H9 (cell line): ENCODE measurements at regions not wholly inside any gene's neighbourhood (a gene's known extent, or its start where the extent isn't known, plus 50 kb on each side); places are given as distances from the start of the nearest gene placed in this dataset.

Experiments
- DNase-seq: peaks from one replicate; pipeline ENCODE4 v3.0.0-alpha.2; 2017
- H2AFZ ChIP-seq: one replicate; pipeline ENCODE4 v1.6.1; 2013; ENCODE audit warnings: mild to moderate bottlenecking, low read length, control low read depth, moderate library complexity
- H2AK5ac ChIP-seq: 2 replicates; pipeline ENCODE4 v1.6.1; 2013; ENCODE audit warnings: low read length, control low read depth, mixed read lengths; ENCODE audit not compliant: insufficient read length
- H2BK120ac ChIP-seq: one replicate; pipeline ENCODE4 v1.6.1; 2013; ENCODE audit warnings: low read depth, mild to moderate bottlenecking, low read length, control low read depth, inconsistent platforms; ENCODE audit not compliant: poor library complexity, severe bottlenecking
- H2BK12ac ChIP-seq: 2 replicates; pipeline ENCODE4 v1.6.1; 2013; ENCODE audit warnings: low read length, control low read depth, mixed read lengths, low read depth; ENCODE audit not compliant: insufficient read length
- H2BK15ac ChIP-seq: 2 replicates; pipeline ENCODE4 v1.6.1; 2013; ENCODE audit warnings: low read depth, low read length, control low read depth
- H2BK20ac ChIP-seq: one replicate; pipeline ENCODE4 v1.6.1; 2013; ENCODE audit warnings: low read depth, mild to moderate bottlenecking, low read length, control low read depth, inconsistent platforms; ENCODE audit not compliant: poor library complexity, severe bottlenecking
- H2BK5ac ChIP-seq: 2 replicates; pipeline ENCODE4 v1.6.1; 2013; ENCODE audit warnings: low read length, control low read depth, mixed read lengths; ENCODE audit not compliant: insufficient read length
- H3K14ac ChIP-seq: 2 replicates; pipeline ENCODE4 v1.6.1; 2013; ENCODE audit warnings: low read length, control low read depth; ENCODE audit not compliant: insufficient read depth
- H3K18ac ChIP-seq: 2 replicates; pipeline ENCODE4 v1.6.1; 2013; ENCODE audit warnings: low read depth, mild to moderate bottlenecking, mixed read lengths, low read length, control low read depth; ENCODE audit not compliant: insufficient read length
- H3K23ac ChIP-seq: 2 replicates; pipeline ENCODE4 v1.6.1; 2013; ENCODE audit warnings: low read length, control low read depth, mixed read lengths, low read depth; ENCODE audit not compliant: insufficient read length
- H3K23me2 ChIP-seq: 2 replicates; pipeline ENCODE4 v1.6.1; 2013; ENCODE audit warnings: low read depth, mild to moderate bottlenecking, mixed read lengths, low read length, control low read depth; ENCODE audit not compliant: insufficient read length, poor library complexity, severe bottlenecking
- H3K27ac ChIP-seq: 2 replicates; pipeline ENCODE4 v1.5.1; 2013; ENCODE audit warnings: low read length, control low read depth, mixed read lengths, low read depth; ENCODE audit not compliant: insufficient read length
- H3K27me3 ChIP-seq: 2 replicates; pipeline ENCODE4 v1.6.1; 2013; ENCODE audit warnings: low read length, control low read depth, inconsistent platforms; ENCODE audit not compliant: insufficient read depth
- H3K4ac ChIP-seq: 2 replicates; pipeline ENCODE4 v1.6.1; 2013; ENCODE audit warnings: low read depth, mild to moderate bottlenecking, control low read depth, inconsistent platforms, low read length, moderate library complexity
- H3K4me1 ChIP-seq: 2 replicates; pipeline ENCODE4 v1.6.1; 2013; ENCODE audit warnings: low read length, control low read depth, inconsistent platforms; ENCODE audit not compliant: insufficient read depth
- H3K4me2 ChIP-seq: 2 replicates; pipeline ENCODE4 v1.6.1; 2013; ENCODE audit warnings: low read length, control low read depth, mixed read lengths; ENCODE audit not compliant: insufficient read length, insufficient read depth
- H3K56ac ChIP-seq: 2 replicates; pipeline ENCODE4 v1.6.1; 2013; ENCODE audit warnings: low read depth, mild to moderate bottlenecking, mixed read lengths, low read length, control low read depth; ENCODE audit not compliant: insufficient read length
- H3K79me1 ChIP-seq: 2 replicates; pipeline ENCODE4 v1.6.1; 2013; ENCODE audit warnings: low read depth, mild to moderate bottlenecking, moderate library complexity, low read length, control low read depth, inconsistent platforms; ENCODE audit not compliant: insufficient read depth, poor library complexity, severe bottlenecking
- H3K79me2 ChIP-seq: 2 replicates; pipeline ENCODE4 v1.6.1; 2013; ENCODE audit warnings: low read length, control low read depth, inconsistent platforms; ENCODE audit not compliant: insufficient read depth
- H3K9ac ChIP-seq: 2 replicates; pipeline ENCODE4 v1.6.1; 2013; ENCODE audit warnings: low read length, control low read depth, mixed read lengths; ENCODE audit not compliant: insufficient read length; ENCODE audit errors: extremely low read depth
- H3K9me3 ChIP-seq: one replicate; pipeline ENCODE4 v1.6.1; 2013; ENCODE audit warnings: low read depth, low read length, inconsistent platforms; ENCODE audit not compliant: control insufficient read depth
- H3T11ph ChIP-seq: one replicate; pipeline ENCODE4 v1.6.1; 2013; ENCODE audit warnings: mild to moderate bottlenecking, low read length, control low read depth, inconsistent platforms
- H4K20me1 ChIP-seq: one replicate; pipeline ENCODE4 v1.6.1; 2013; ENCODE audit not compliant: control insufficient read depth, insufficient read length, insufficient read depth
- H4K5ac ChIP-seq: 2 replicates; pipeline ENCODE4 v1.6.1; 2013; ENCODE audit warnings: low read depth, mild to moderate bottlenecking, mixed read lengths, low read length, control low read depth; ENCODE audit not compliant: insufficient read length
- H4K8ac ChIP-seq: replicated peaks from 2 replicates; pipeline ENCODE4 v1.6.1; 2013; ENCODE audit warnings: low read length, control low read depth, mixed read lengths, low read depth; ENCODE audit not compliant: insufficient read length
- H4K91ac ChIP-seq: 2 replicates; pipeline ENCODE4 v1.6.1; 2013; ENCODE audit warnings: low read depth, mild to moderate bottlenecking, moderate library complexity, mixed read lengths, low read length, control low read depth; ENCODE audit not compliant: insufficient read length
- H3K27ac Mint-ChIP-seq, 3 experiments: 2 replicates in 2 of 3; 3 replicates in 1 of 3; pipeline ENCODE4 v1.8.0; 2020 to 2021; ENCODE audit warnings: mixed read lengths in 3 of 3, mild to moderate bottlenecking in 1 of 3, moderate library complexity in 1 of 3
- H3K27me3 Mint-ChIP-seq: 2 replicates; pipeline ENCODE4 v1.8.0; 2021; ENCODE audit warnings: low read depth, mild to moderate bottlenecking, moderate library complexity, mixed read lengths
- H3K36me3 Mint-ChIP-seq, 3 experiments: 2 replicates in 2 of 3; 3 replicates in 1 of 3; pipeline ENCODE4 v1.8.0; 2020 to 2021; ENCODE audit warnings: low read depth in 3 of 3, mixed read lengths in 3 of 3; ENCODE audit not compliant: insufficient read depth in 1 of 3
- H3K4me1 Mint-ChIP-seq, 2 experiments: 2 replicates each; pipeline ENCODE4 v1.8.0; 2020; ENCODE audit warnings: mixed read lengths in 2 of 2
- H3K4me3 Mint-ChIP-seq, 2 experiments: 2 replicates in 1 of 2; 3 replicates in 1 of 2; pipeline ENCODE4 v1.8.0; 2020 to 2021; ENCODE audit warnings: mild to moderate bottlenecking in 2 of 2, mixed read lengths in 2 of 2, moderate library complexity in 1 of 2
- H3K9me3 Mint-ChIP-seq, 2 experiments: 2 replicates in 1 of 2; 3 replicates in 1 of 2; pipeline ENCODE4 v1.8.0; 2020; ENCODE audit warnings: mild to moderate bottlenecking in 2 of 2, mixed read lengths in 2 of 2, moderate library complexity in 1 of 2
- WGBS: extraction: QIAGEN DNeasy Blood & Tissue Kit; methylation state at CpG from one replicate; pipeline ENCODE4 v1.1.7; 2013; ENCODE audit warnings: missing lambda C conversion rate, low lambda C conversion rate, mixed read lengths; ENCODE audit not compliant: insufficient read length; ENCODE audit errors: extremely low coverage; 5-methylcytosine and 5-hydroxymethylcytosine counted together
- TF ChIP-seq, protein P1 (sequence below): fragments of 200-600 bp; sonication (generic); conservative IDR thresholded peaks from 3 replicates; pipeline ENCODE4 v1.8.0; 2021; ENCODE audit warnings: antibody characterized with exemption, mild to moderate bottlenecking

DNA sequence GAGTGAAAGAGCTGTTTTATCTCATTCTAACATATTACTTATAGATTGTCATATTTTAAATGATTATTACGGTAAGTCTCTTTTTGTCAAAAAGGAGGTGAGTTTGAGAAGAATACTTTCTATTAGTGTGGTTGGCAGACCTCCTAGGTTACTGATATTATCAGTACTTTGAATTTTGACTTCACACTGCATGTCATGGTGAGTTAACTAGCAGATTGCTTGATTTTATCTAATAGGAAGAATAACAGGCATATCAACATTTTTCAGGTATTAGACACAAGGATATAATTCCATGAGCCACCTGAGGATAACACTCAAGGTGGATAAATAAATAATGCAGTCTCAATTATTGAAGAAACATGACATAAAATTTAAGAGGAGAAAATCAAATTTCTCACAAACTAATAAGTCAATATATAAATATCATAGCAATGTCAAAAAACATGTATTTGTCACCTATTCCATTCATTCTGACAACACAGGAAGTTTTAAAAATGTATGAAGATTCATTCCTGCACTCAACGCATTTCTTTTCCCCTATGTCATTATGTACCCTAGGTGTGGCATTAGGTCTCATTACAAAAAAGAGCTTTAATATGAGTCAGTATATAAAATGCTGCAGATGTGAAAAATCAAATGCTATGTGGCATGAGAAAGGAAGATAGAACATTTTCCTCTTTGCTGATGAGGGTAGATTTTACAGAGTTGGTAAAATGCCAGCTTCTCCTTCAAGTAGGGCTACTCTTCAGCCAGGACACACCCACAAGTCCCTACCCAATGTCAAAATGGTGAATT lies 1621.6 kb downstream of the REEP3 start:
- Histone ChIP-seq H2BK5ac (no peak overlapping the region), H3K27me3 (no peaks in the 10 kb centered on the region), H2BK20ac (no peak overlapping the region), H3K79me2 (no peaks in the 10 kb centered on the region), H2AK5ac (no peak overlapping the region), H3K9ac (no peak overlapping the region), H2BK120ac (no peak overlapping the region), H2BK15ac (no peak overlapping the region), H2AFZ (no peak overlapping the region), H3K14ac (no peak overlapping the region), H2BK12ac (no peak overlapping the region), H3K56ac (no peak overlapping the region), H3K23me2 (no peaks in the 10 kb centered on the region), H4K91ac (no peak overlapping the region), H3K4me2 (no peak overlapping the region), H4K20me1 (no peaks in the 10 kb centered on the region), H3K4me1 (no peaks in the 10 kb centered on the region), H3K4ac (no peak overlapping the region), H3K23ac (no peak overlapping the region), H4K8ac (no peak overlapping the region), H3T11ph (no peak overlapping the region), H3K9me3 (no peaks in the 10 kb centered on the region), H4K5ac (no peak overlapping the region), H3K27ac (no peak overlapping the region), H3K18ac (no peak overlapping the region), H3K79me1 (no peaks in the 10 kb centered on the region)
- Mint-ChIP-seq H3K27me3 (no peaks in the 10 kb centered on the region), H3K4me1 (no peaks in the 10 kb centered on the region), H3K36me3 (no peaks in the 10 kb centered on the region), H3K27ac (no peak overlapping the region), H3K9me3 (no peaks in the 10 kb centered on the region), H3K4me3 (no peak overlapping the region)
- WGBS: no CpG with 5 or more reads among the region's 2 CpGs
- TF ChIP-seq, protein P1, sequence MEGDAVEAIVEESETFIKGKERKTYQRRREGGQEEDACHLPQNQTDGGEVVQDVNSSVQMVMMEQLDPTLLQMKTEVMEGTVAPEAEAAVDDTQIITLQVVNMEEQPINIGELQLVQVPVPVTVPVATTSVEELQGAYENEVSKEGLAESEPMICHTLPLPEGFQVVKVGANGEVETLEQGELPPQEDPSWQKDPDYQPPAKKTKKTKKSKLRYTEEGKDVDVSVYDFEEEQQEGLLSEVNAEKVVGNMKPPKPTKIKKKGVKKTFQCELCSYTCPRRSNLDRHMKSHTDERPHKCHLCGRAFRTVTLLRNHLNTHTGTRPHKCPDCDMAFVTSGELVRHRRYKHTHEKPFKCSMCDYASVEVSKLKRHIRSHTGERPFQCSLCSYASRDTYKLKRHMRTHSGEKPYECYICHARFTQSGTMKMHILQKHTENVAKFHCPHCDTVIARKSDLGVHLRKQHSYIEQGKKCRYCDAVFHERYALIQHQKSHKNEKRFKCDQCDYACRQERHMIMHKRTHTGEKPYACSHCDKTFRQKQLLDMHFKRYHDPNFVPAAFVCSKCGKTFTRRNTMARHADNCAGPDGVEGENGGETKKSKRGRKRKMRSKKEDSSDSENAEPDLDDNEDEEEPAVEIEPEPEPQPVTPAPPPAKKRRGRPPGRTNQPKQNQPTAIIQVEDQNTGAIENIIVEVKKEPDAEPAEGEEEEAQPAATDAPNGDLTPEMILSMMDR: no peak
- no peak for DNase-seq
